ENCODE measurements at regions not wholly inside any gene's neighbourhood (a gene's known extent, or its start where the extent isn't known, plus 50 kb on each side); places are given as distances from the start of the nearest gene placed in this dataset.

GRCh38 chrX:144918936-144919335 lies 328.4 kb upstream of the SPANXN1 start:
- TF ChIP-seq, protein P1, sequence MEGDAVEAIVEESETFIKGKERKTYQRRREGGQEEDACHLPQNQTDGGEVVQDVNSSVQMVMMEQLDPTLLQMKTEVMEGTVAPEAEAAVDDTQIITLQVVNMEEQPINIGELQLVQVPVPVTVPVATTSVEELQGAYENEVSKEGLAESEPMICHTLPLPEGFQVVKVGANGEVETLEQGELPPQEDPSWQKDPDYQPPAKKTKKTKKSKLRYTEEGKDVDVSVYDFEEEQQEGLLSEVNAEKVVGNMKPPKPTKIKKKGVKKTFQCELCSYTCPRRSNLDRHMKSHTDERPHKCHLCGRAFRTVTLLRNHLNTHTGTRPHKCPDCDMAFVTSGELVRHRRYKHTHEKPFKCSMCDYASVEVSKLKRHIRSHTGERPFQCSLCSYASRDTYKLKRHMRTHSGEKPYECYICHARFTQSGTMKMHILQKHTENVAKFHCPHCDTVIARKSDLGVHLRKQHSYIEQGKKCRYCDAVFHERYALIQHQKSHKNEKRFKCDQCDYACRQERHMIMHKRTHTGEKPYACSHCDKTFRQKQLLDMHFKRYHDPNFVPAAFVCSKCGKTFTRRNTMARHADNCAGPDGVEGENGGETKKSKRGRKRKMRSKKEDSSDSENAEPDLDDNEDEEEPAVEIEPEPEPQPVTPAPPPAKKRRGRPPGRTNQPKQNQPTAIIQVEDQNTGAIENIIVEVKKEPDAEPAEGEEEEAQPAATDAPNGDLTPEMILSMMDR (conservative IDR thresholded peaks at IDR 0.05) = no peak
- Mint-ChIP-seq H3K9me3 (peaks cover 6% of the 10 kb centered on the region), H3K36me3 (no peaks in the 10 kb centered on the region), H3K4me3 (no peak overlapping the region), H3K27ac (no peak overlapping the region), H3K27me3 (no peaks in the 10 kb centered on the region), H3K4me1 (ENCODE audit: unreplicated experiment) (no peaks in the 10 kb centered on the region)
- no peak for DNase-seq (ENCODE audit: extremely low spot score, unreplicated experiment)

- Mint-ChIP-seq H3K27ac (no peak overlapping the region), H3K9me3 (peaks cover 5% of the 10 kb centered on the region), H3K27me3 (no peaks in the 10 kb centered on the region), H3K4me3 (no peak overlapping the region), H3K36me3 (no peaks in the 10 kb centered on the region), H3K4me1 (ENCODE audit: unreplicated experiment) (no peaks in the 10 kb centered on the region)
- no peak for DNase-seq (ENCODE audit: extremely low spot score, unreplicated experiment)
- TF ChIP-seq, protein P1 (conservative IDR thresholded peaks at IDR 0.05) = no peak
These were observed 300.6 kb upstream of the SPANXN1 start for GRCh38 chrX:144946666-144947065.
